NCI-H446 (cell line): ENCODE measurements at regions not wholly inside any gene's neighbourhood (a gene's known extent, or its start where the extent isn't known, plus 50 kb on each side); places are given as distances from the start of the nearest gene placed in this dataset.

Experiments
- DNase-seq, 2 experiments: peaks; one replicate each; lab custom pipeline; 2025; lab: John Stamatoyannopoulos, UW

DNA sequence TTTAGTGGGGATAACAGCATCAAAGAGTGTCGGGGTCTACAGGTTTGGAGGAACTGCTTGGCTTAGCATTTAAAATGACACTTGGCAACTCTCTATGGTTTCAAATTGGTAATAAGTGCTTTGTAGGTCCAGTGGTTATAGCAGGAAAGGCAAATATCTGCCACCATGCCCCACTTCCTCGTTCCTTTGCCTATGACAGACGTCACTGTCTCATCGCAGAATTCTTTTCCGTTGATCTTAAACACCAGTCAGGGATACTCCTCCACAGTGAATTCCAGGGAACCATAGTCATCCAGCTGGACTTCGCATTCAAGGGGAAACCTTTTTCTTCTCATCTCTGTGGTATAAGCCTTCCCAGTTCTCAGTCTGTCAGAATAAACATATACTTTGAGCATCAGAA is 319.1 kb downstream of the GPAT3 start:
- DNase-seq = no peak

DNA sequence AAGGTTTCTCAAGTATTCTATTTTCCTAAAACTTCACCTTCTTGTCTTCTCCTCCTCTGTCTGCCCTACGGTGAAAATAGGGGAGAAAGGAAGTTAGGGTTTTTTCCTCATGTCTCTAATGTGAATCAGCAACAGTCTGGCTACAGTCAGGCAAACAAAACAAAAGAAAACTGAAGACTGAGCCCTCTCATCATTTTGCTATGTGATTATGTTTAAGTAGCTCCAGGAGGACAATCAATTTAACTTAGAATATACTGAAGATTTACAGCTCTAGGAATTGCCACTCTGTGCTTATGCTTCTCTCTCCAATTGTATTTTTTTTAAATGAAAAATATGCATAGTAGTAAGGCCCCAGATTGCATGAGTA is 316.2 kb downstream of the GPAT3 start:
- no peak for DNase-seq

DNA sequence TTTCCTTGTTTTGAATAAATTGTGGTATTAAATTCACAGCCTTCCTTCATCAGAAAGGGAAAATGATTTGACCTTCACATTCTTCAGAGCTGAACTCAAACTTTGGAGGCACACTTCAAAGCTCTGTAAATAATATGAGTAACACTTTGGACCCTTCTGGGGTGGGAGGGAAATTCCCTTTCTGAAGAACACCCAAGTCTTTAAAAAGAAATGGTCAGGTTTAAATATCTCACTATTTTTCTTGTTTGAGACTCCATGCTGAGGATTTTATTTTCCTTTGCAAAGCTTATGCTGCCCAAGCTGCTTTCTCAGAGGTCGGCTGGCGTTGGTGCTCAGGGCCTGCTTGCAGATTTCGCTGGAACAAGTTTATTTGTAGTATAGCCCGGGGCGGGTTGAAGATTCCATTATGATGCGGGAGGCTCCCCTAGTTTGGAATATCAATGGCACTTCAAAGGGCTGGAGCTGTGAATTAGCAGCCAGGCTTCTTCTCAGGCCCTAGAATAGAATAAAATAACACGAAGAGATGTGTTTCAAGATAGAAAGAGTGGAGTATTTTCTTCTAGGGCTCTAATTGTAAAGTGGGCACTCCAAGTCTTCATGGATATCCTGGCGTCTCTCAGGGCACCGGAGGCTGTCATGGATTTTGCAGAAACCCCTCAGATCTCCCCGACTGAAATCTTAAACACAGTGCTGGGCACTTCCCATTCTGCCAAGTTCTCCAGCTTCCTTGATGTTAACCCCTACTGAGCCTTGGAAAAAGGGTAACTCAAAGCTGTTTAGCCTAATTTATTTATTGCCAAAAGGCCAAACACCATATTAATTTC is 315.6 kb downstream of the GPAT3 start:
- DNase-seq = no peak

DNA sequence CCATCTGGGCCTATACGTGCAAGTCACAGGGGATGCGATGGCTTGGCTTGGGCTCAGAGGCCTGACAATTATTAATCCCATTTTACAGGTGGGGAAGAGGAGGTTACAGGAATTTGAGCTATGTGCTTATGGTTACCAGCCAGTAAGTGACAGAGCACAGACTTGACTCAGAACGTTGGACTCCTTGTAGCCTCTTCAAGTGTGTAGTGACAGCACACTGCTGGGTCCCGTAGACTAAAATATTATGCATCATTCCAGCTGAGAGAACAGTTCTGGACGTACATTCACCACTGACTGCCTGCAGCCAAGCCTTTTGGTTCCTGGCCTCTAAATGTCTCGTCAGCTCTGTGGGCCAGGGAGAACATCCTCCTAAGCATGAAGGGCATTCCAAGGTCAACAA is 314.5 kb downstream of the GPAT3 start:
- no peak for DNase-seq

DNA sequence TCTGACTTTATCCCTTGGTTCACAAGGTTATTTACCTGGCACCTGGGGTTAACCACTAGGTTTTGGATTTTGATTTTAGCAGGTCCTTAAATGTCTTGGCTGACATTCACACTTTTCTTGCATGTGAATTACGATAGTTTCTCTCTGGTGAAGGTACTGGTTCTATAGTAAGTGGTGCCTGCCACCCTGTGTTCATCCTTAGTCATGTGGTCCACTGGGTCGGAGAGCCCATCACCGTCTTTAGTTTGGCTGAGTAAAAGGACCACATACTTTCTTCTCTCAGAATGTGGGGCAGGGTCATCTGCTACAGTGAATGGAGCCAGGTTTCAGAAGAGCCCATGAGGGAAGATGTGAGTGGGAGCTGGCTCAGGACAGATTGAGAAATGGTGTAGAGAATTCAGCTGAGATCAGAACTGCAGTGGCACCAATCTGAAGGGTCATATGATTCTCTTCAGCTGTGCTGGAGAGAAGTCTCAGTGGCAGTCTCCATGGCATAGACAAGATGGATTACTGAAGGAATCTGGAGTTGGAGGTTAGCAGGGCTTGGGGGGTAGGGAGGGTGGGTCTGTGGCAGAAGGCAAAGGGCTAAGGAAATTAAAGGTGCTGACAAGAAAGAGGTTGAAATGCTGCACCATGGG is 310.4 kb downstream of the GPAT3 start:
- no peak for DNase-seq

DNA sequence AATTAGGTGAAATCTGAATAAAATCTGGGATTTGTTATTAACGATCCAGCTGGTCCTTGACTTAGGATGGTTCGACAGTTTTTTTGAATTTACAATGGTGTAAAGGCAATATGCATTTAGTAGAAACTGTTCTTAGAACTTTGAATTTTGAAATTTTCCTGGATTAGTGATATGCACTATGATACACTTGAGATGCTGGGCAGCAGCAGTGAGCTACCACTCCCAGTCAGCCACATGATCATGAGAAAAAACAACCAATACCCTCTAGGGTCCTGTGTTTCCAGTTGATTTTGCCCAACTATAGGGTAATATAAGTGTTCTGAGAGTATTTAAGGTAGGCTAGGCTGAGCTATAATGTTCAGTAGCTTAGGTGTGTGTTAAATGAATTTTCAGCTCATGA is 303.7 kb downstream of the GPAT3 start:
- DNase-seq = no peak

DNA sequence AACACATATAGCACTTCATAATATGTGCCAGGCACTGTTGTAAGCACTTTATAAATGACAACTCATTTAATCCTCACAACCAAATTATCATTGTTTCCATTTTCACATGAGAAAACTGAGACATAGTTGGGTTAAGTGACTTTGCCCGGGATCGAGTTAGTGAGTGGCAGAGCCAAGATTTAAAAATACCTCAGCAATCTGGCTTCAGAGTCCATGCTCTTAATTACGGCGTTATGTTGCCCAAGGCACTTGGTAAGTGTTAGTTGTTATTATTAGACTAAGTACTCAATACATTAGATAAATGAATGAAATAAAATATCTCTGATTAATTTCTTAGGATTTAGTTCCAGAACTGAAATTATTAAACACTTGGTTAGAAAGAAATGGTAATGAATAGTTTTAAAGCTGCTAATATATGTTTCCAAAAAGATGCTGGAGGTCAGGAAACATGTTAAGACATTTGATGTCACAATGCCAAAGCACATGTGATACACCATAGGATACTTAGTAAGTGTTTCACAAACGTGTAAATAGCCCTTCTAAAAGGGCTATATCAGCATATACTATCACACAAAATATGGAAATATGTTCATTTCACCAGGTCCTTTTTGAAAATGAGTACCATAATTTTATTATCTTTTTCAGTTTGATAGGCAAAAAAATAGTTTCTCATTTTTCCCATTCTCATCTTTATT is 301.9 kb downstream of the GPAT3 start:
- DNase-seq = no peak

DNA sequence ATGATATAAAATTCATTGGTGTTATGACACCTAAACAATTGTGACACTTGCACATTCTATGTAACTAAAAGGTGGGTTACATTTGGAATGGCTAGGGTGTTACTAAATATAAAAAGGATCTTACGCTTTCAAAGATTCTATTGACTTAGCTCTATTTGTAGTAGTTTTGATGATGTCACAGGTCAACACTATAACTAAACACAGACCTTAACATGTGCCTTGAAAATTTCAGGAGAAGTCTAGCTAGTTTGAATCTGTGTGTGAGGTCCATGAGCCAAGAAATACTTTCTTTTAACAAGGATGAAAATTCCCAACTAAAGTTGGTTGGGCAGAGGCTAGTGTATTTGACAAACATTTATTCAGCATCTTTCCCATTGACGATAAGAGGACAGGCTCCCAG is 298.0 kb downstream of the GPAT3 start:
- DNase-seq = no peak

DNA sequence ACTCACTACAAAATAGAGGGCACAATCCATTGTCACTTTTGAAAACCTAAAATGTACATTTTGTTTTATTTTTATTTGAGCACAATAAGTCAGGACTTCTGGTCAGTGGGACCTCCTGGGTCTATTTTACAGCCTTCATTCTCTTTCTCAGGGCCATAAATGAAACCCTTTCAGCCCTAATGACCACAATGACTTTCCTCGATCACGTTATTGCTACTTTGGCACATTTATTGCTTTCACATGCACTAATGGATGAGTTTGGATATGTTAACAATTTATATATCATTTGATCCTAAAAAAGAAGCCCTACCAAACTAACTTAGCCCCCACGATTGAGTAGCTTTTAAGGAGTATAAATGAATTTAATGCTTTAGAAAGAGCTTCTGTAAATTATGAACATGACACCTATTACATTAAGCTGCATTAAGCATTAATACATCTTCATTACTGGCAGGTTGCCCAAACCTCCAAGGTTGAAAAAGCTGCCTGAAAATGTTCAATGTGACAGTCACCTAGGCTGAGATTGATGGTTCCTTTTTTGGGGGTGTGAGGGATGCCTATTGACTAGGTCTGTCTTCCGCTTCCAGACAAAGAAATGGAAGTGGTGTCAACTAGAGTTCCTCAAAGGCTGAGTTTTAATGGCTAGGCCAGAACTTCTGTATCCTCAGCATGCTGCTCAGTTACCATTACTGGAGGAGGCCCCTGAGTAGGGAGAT is 296.4 kb downstream of the GPAT3 start:
- no peak for DNase-seq

DNA sequence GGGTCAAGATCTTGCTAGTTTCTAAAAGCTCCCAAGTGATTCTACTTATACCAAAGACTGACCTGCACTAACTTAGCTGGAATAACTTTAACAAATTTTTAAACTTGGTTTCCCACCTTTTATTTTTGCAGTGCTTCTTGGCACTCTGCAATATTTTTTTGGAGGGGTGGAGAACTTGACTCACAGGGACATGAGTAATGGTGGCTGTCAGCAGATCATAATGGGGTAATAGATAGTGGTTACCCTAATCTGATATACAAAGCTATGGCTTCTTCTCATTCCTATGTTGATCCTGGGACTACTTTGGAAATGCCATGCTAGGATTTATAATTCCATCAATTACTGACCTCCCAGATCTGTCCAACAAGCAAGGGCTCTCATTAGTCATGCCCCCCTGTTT is 295.7 kb downstream of the GPAT3 start:
- no peak for DNase-seq

DNA sequence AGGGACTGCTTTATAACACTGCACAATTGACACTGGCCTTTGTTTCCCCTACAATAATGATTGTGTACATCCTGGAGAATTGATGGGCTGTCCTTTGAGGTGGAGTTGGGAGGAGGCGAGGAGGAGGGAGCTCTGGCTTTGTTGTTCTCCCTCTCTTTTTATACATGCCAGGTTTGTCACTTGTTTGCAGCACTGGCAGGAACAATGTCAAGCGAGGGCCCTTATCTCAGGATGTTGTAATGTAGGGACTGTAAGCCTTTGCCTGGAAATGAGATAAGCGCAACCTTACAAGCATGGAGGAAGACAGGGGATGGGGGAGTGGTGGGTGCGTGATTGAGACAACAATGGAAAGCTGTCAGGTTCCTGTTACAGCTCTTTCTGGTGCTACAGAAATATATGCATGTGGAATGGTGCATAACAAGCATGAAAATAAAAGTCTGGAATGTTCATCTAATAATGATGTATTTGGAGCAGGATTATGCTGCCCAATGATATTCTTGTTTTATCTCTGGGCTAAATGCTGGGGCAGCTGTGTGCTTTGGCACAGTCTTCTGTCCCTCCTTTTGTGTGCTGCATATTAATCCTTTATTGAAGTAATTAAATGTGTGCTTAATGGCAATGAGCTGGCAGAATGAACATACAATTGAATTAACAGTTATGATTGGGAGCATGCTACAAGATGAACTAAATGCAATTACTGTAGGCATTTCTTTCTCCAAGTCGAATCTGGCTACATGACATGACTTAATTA is 294.4 kb downstream of the GPAT3 start:
- no peak for DNase-seq

DNA sequence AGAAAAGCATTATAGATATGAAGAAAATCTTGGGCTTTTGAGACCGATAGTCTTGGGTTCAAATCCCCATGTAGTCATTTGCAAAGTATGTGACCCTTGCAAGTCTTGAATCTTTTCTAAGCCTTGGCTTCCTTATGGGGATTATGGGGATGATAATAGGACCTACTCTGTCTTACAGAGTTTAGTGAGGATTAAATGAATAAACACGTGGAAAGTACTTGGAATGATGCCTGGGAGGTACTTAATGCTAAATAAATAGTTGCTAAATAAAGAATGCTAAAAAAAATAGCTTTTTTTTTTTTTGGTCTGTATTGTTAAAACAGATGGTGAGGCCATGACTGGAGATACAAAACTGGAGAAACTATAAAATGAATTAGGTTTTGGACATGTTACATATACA is 292.7 kb downstream of the GPAT3 start:
- no peak for DNase-seq

DNA sequence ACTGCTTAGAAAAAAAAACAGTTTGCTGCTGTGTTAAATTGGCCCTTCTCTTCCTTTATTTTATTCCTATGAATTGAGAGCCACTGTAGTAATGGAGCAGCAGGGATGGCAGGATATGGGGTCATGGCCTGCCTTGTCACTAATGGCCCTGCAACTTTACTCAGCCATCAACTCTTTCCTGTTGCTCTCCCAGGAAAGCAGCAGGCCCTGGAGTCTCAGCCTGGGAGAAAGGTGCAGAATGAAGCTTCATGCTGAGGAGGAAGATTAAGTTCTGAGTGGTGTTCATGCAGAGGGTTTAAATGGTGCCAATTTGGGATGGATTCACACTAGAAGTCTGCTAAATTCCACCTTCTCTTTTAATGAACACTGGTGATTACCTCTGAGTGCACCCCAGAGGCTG is 285.6 kb downstream of the GPAT3 start:
- no peak for DNase-seq

DNA sequence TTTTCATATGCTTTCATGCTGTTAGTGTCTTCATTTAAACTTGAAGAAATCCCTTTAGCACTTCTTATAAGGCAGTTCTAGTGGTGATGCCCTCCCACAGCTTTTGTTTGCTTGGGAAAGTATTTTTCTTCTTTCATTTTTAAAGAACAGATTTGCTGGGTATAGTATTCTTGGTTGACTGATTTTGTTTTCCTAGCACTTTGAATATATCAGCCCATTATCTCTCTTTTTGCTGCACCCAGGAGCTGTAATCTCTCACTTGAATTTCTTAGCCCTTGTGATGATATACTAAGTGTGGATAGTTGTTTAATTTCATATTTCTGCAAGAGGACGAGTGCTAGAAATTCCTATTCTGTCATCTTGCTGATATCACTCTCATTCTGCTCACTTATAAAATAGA is 283.7 kb downstream of the GPAT3 start:
- no peak for DNase-seq

DNA sequence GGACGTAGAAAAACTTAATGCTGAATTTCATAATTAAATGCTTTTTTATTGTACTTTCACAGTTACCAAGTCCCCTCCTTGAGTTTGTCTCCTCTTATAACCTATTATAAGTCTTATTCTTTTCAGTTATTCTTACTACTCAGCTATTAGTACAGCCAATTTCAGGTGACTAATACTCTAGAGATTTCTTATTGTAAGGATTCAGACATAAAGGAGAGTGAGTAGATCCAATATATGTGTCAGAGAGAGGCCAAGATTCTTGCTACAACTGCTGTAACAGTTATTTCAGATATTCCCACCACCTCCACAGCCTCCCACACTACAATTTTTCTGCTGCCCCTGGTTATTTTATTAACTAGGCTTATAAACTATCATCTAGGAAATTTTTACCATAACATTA is 274.5 kb downstream of the GPAT3 start:
- DNase-seq = no peak

DNA sequence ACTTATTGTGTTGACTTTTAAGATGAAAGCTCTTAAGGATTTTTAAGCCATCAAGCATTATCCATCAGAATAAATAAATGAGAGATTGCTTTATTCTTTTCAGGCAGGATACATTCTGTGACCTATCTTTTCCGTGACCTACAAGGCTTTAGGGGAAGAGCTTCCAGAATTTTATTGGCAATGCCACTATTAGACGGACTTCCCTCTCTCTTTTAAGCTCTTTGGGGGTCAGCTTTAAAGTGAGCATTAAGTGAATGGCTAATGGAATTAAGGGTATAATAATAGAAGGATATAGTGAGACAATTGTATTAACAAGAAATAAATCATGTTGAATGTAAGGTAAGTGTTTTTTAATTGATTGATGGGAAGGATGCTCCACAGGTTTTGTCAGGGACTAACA is 273.7 kb downstream of the GPAT3 start:
- DNase-seq = no peak

DNA sequence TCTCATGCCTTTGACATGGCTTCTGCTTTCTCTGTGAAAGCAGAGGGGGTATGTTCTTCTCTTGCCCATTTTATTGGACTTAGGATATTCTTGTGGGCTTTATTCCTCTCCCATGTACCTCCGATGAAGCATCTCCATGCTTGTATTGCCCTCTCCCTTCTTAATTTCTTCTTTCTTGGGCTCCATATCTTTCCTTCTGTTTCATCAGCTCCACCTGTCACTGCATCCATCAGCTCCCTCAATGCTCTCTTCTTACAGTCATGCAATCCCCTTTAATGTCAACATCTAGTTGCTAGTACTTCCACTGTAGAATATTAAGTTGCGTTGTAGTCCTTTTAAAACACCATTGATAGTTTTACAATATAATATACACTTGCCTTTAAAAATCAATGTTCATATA is 257.6 kb downstream of the GPAT3 start:
- DNase-seq = no peak

DNA sequence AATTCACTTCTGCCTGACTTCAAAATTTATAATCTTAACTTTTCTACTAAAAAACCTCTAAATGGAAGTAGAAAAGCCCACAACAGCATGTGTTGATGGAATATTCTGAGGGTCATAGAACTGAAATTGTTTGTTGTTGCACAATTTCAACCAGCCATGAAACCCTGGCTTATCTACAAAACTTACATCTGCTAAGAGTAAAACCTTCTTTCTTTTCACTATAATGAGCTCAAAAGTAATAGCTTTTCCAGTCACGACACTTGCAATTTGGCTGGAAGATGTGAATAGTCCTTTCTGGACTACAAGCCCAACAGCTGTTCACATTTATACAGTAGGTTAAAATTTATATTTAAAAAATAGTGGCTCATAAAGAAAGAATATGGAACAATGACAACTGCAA is 250.0 kb downstream of the GPAT3 start:
- no peak for DNase-seq

DNA sequence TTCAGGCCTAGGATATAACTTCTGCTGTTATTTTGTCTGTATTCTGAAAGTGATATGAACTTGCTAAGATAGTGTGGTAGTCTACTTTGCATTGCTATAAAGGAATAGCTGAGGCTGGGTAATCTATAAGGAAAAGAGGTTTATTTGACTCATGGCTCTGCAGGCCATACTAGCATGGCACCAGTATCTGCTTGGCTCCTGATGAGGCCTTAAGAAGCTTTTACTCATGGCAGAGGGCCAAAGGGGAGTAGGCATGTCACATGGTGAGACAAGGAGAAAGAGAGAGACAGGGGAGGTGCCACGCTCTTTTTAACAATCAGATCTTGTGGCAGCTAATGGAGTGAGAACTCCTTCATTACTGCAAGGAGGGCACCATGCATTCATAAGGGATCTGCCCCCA is 247.3 kb downstream of the GPAT3 start:
- no peak for DNase-seq

DNA sequence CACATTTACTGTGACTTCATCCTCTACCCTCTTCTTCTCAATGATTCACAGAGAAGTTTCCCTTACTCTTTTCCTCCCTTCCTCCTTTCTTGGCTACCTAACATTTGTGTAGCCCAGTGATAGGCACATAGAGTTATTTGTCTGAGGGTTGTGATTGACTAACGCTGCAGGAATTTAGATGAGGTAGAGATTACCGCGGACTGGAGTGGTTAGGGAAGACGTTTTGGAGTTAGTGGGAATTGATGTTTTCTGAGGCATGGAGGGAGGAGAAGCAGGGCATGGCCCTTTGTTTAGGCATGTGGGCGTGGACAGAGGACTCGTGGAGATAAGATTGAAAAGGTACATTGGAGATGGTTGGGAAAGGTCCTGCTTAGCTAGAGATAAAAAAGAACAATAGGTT is 246.7 kb downstream of the GPAT3 start:
- DNase-seq = no peak

DNA sequence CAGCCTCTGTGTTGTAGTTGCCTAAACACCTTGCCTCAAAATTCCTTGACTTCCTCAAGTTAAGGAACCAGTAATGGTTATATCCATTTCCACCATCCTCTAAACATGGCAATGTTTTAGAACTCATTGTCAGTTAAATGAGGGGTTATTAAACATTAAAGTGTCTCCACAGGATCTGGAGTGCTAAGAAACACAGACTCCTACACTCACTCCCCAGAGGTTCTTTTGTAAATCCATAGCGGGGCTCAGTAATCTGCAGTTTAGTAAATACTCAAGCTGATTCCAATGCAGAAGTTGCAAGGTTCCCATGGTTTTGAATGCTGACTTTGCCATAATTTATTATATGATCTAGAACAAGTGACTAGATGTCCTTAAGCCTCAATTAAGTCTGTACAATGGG is 245.5 kb downstream of the GPAT3 start:
- DNase-seq = no peak
